ENCODE measurements at regions not wholly inside any gene's neighbourhood (a gene's known extent, or its start where the extent isn't known, plus 50 kb on each side); places are given as distances from the start of the nearest gene placed in this dataset.

DNA sequence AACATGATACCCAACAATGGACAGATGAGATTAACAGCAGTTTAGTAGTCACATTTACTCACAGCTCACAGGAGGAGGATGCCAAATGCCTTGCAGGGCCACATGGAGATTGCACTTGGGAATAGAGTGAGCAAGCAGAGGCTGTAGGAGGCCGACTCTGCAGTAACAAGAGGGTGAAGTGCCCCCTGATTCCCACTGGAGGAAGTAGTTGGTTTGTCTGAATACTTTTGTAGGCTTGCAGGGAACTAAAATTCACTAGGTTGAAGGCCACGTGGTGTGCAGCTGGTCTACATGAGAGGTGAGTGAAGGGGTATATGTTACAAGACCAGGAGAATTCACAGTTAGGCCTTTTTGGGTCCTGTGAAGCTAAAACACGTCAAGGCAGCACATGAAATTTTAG lies 419.3 kb upstream of the TNP1 start:
- Histone ChIP-seq H3K4me3 (ENCODE audit: low read length) (no peak overlapping the region), H3K79me2 (ENCODE audit: control insufficient read depth, low read length) (no peaks in the 10 kb centered on the region), H3K9me3 (ENCODE audit: control insufficient read depth, insufficient read depth, low read length) (no peaks in the 10 kb centered on the region), H3K4me2 (ENCODE audit: low read length) (no peak overlapping the region), H3K4me1 (ENCODE audit: control insufficient read depth, low read length) (no peaks in the 10 kb centered on the region), H3K27me3 (ENCODE audit: control insufficient read depth, low read length) (peaks cover 7% of the 10 kb centered on the region), H3K9me2 (replicated peaks; ENCODE audit: control insufficient read depth, low read length) (no peaks in the 10 kb centered on the region), H4K20me1 (ENCODE audit: control insufficient read depth, insufficient read depth, low read depth, low read length) (no peaks in the 10 kb centered on the region), H3K27ac (ENCODE audit: low read depth, low read length) (no peak overlapping the region), H3K36me3 (ENCODE audit: control insufficient read depth, low read length) (no peaks in the 10 kb centered on the region), H3F3A (ENCODE audit: control insufficient read depth, insufficient read depth) (no peaks in the 10 kb centered on the region)
- TF ChIP-seq CTCF (IDR thresholded peaks at IDR 0.05; ENCODE audit: low read depth, low read length, poor library complexity, severe bottlenecking) (no peak), EZH2phosphoT487 (IDR thresholded peaks at IDR 0.05; ENCODE audit: borderline replicate concordance, low read length) (no peak)

GRCh38 chr2:217277646-217278398 lies 418.0 kb upstream of the TNP1 start:
- Histone ChIP-seq H4K20me1 (ENCODE audit: control insufficient read depth, insufficient read depth, low read depth, low read length) (no peaks in the 10 kb centered on the region), H3K9me3 (ENCODE audit: control insufficient read depth, insufficient read depth, low read length) (no peaks in the 10 kb centered on the region), H3K4me1 (ENCODE audit: control insufficient read depth, low read length) (no peaks in the 10 kb centered on the region), H3K4me2 (ENCODE audit: low read length) (no peak overlapping the region), H3K27me3 (ENCODE audit: control insufficient read depth, low read length) (peaks cover 3% of the 10 kb centered on the region; the same call in 1 of the 2 replicates), H3K9me2 (replicated peaks; ENCODE audit: control insufficient read depth, low read length) (no peaks in the 10 kb centered on the region), H3K27ac (ENCODE audit: low read depth, low read length) (no peak overlapping the region), H3F3A (ENCODE audit: control insufficient read depth, insufficient read depth) (no peaks in the 10 kb centered on the region), H3K36me3 (ENCODE audit: control insufficient read depth, low read length) (no peaks in the 10 kb centered on the region), H3K4me3 (ENCODE audit: low read length) (no peak overlapping the region), H3K79me2 (ENCODE audit: control insufficient read depth, low read length) (no peaks in the 10 kb centered on the region)
- no peak for TF ChIP-seq EZH2phosphoT487 (IDR thresholded peaks at IDR 0.05; ENCODE audit: borderline replicate concordance, low read length)
- TF ChIP-seq CTCF (IDR thresholded peaks at IDR 0.05; ENCODE audit: low read depth, low read length, poor library complexity, severe bottlenecking), result no peak

- TF ChIP-seq CTCF (IDR thresholded peaks at IDR 0.05; ENCODE audit: low read depth, low read length, poor library complexity, severe bottlenecking) (no peak), EZH2phosphoT487 (IDR thresholded peaks at IDR 0.05; ENCODE audit: borderline replicate concordance, low read length) (no peak)
- Histone ChIP-seq H3K27me3 (ENCODE audit: control insufficient read depth, low read length) (peaks cover 10% of the 10 kb centered on the region; the same call in 1 of the 2 replicates), H3K36me3 (ENCODE audit: control insufficient read depth, low read length) (no peaks in the 10 kb centered on the region), H3K4me1 (ENCODE audit: control insufficient read depth, low read length) (no peaks in the 10 kb centered on the region), H3K9me2 (replicated peaks; ENCODE audit: control insufficient read depth, low read length) (no peaks in the 10 kb centered on the region), H3F3A (ENCODE audit: control insufficient read depth, insufficient read depth) (no peaks in the 10 kb centered on the region), H4K20me1 (ENCODE audit: control insufficient read depth, insufficient read depth, low read depth, low read length) (no peaks in the 10 kb centered on the region), H3K27ac (ENCODE audit: low read depth, low read length) (no peak overlapping the region), H3K9me3 (ENCODE audit: control insufficient read depth, insufficient read depth, low read length) (no peaks in the 10 kb centered on the region), H3K4me3 (ENCODE audit: low read length) (no peak overlapping the region), H3K79me2 (ENCODE audit: control insufficient read depth, low read length) (no peaks in the 10 kb centered on the region), H3K4me2 (ENCODE audit: low read length) (no peak overlapping the region)
Measured at GRCh38 chr2:217276433-217276832, 416.6 kb upstream of the TNP1 start.

All from DOHH2 (cell line).